ENCODE measurements at regions not wholly inside any gene's neighbourhood (a gene's known extent, or its start where the extent isn't known, plus 50 kb on each side); places are given as distances from the start of the nearest gene placed in this dataset.
"Not testable (repeated sequence)": the region's sequence is repeated elsewhere in the genome, so short reads cannot be mapped to it uniquely, and the experiment has no call there.

DNA sequence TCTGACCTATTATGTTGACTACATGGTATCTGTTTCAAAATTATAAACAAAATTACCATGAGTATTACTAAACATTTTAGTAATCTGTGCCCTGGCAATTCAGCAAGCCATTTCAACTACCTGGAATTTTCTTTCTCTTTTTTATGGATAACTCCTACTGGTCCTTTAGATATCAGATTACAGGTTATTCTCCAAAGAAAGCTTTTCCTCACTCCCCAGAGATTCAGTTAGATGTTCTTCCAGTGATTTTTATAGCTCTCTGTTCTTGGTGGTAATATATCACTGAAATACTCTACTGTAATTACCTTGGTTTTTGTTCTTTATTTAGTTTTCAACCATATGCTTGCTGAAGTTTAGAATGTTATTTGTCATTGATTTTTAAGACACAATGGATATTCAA, 930.2 kb upstream of the FOXG1 start:
- H3K4me1 ChIP-seq (ENCODE audit: control insufficient read depth in 2 of 2, insufficient read depth in 1 of 2, low read depth in 1 of 2, low read length in 2 of 2): peaks cover 0 to 10% of the 10 kb centered on the region in 2 donors
- no peaks in the 10 kb centered on the region for H3K9me3 ChIP-seq (replicated peaks in 1 of 2; ENCODE audit: control insufficient read depth in 2 of 2, insufficient read depth in 1 of 2, low read depth in 1 of 2, low read length in 2 of 2)
- H3K36me3 ChIP-seq (replicated peaks in 1 of 2; ENCODE audit: control insufficient read depth in 2 of 2, insufficient read depth in 2 of 2, low read length in 2 of 2): no peaks in the 10 kb centered on the region
- no peak overlapping the region for H4K8ac ChIP-seq (ENCODE audit: low read depth, low read length)
- no peak overlapping the region for H3K4ac ChIP-seq (ENCODE audit: low read length)
- H2BK12ac ChIP-seq (ENCODE audit: low read length): no peak overlapping the region
- no peak overlapping the region for H2AFZ ChIP-seq (ENCODE audit: low read length)
- no peak overlapping the region for H2BK5ac ChIP-seq (ENCODE audit: low read length)
- no peak overlapping the region for H3K18ac ChIP-seq (ENCODE audit: low read length)
- H2BK120ac ChIP-seq (ENCODE audit: low read depth, low read length): no peak overlapping the region
- no peak overlapping the region for H2AK5ac ChIP-seq (ENCODE audit: low read depth, low read length)
- no peak overlapping the region for H3K14ac ChIP-seq (ENCODE audit: low read length)
- no peak overlapping the region for H3K9ac ChIP-seq (ENCODE audit: low read depth, low read length, poor library complexity)
- no peak overlapping the region for H4K91ac ChIP-seq (ENCODE audit: low read depth, low read length, poor library complexity)
- no peak overlapping the region for H3K27ac ChIP-seq (replicated peaks; ENCODE audit: low read length)
- no peak overlapping the region for H2BK15ac ChIP-seq (ENCODE audit: low read length)
- H3K27me3 ChIP-seq (ENCODE audit: control insufficient read depth in 3 of 3, insufficient read depth in 3 of 3, low read depth in 1 of 3, low read length in 3 of 3): no peaks in the 10 kb centered on the region
- no peak overlapping the region for H3K4me3 ChIP-seq (ENCODE audit: low read length in 2 of 2)
- no peaks in the 10 kb centered on the region for H3K79me1 ChIP-seq (ENCODE audit: low read depth, low read length)
- no peak overlapping the region for H3K23ac ChIP-seq (ENCODE audit: low read depth, low read length, poor library complexity)
- no peak overlapping the region for H3K4me2 ChIP-seq (ENCODE audit: insufficient read depth, low read length, poor library complexity, severe bottlenecking)
- no peak for DNase-seq (ENCODE audit: low spot score)

DNA sequence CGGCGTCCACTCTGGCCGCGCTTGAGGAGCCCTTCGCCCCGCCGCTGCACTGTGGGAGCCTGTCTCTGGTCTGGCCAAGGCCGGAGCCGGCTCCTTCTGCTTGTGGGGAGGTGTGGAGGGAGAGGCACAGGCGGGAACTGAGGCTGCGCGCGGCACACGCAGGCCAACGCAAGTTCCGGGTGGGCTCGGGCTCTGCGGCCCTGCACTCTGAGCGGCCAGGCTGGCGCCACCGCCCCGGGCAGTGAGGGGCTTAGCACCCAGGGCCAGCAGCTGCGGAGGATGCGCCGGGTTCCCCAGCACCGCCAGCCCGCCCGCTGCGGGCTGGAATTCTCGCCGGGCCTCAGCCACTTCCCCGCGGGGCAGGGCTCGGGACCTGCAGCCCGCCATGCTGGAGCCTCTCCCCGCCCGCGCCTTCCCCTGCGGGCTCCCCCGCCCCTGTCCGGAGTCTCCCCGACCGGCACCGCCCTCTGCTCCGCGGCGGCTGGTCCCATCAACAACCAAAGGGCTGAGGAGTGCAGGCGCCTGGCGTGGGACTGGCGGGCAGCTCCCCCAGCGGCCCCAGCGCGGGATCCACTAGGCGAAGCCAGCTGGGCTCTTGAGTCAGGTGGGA, 921.2 kb upstream of the FOXG1 start:
- no peak for DNase-seq (ENCODE audit: low spot score)
- H3K23ac ChIP-seq (ENCODE audit: low read depth, low read length, poor library complexity): no peak overlapping the region
- no CpG with 5 or more reads among the region's 54 CpGs for WGBS, 2 donors (ENCODE audit: extremely low coverage in 2 of 2, insufficient read length in 2 of 2, insufficient replicate concordance in 1 of 2)

DNA sequence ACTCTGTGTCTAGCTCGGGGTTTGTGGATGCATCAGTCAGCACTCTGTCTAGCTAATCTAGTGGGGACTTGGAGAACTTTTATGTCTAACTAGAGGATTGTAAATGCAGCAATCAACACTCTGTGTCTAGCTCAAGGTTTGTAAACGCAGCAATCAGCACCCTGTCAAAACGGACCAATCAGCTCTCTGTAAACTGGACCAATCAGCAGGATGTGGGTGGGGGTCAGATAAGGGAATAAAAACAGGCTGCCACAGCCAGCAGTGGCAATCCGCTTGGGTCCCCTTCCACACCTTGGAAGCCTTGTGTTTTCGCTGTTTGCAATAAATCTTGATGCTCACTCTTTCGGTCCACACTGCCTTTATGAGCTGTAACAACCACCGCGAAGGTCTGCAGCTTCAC, 920.7 kb upstream of the FOXG1 start:
- Histone ChIP-seq H3K36me3 (replicated peaks in 1 of 2; ENCODE audit: control insufficient read depth in 2 of 2, insufficient read depth in 2 of 2, low read length in 2 of 2) (no peaks in the 10 kb centered on the region), H3K27me3 (ENCODE audit: control insufficient read depth in 3 of 3, insufficient read depth in 3 of 3, low read depth in 1 of 3, low read length in 3 of 3) (no peaks in the 10 kb centered on the region), H3K4ac (ENCODE audit: low read length) (no peak overlapping the region), H3K18ac (ENCODE audit: low read length) (no peak overlapping the region), H3K27ac (replicated peaks; ENCODE audit: low read length) (no peak overlapping the region), H3K9me3 (replicated peaks in 1 of 2; ENCODE audit: control insufficient read depth in 2 of 2, insufficient read depth in 1 of 2, low read depth in 1 of 2, low read length in 2 of 2) (no peaks in the 10 kb centered on the region), H3K79me1 (ENCODE audit: low read depth, low read length) (no peaks in the 10 kb centered on the region), H3K23ac (ENCODE audit: low read depth, low read length, poor library complexity) (no peak overlapping the region), H4K91ac (ENCODE audit: low read depth, low read length, poor library complexity) (no peak overlapping the region), H3K4me3 (ENCODE audit: low read length in 2 of 2) (no peak overlapping the region), H2BK120ac (ENCODE audit: low read depth, low read length) (no peak overlapping the region), H2BK15ac (ENCODE audit: low read length) (no peak overlapping the region), H2BK5ac (ENCODE audit: low read length) (no peak overlapping the region), H3K9ac (ENCODE audit: low read depth, low read length, poor library complexity) (no peak overlapping the region), H3K4me2 (ENCODE audit: insufficient read depth, low read length, poor library complexity, severe bottlenecking) (no peak overlapping the region), H4K8ac (ENCODE audit: low read depth, low read length) (no peak overlapping the region), H2AK5ac (ENCODE audit: low read depth, low read length) (no peak overlapping the region), H3K4me1 (ENCODE audit: control insufficient read depth in 2 of 2, insufficient read depth in 1 of 2, low read depth in 1 of 2, low read length in 2 of 2) (peaks cover 3 to 4% of the 10 kb centered on the region in 2 donors), H2BK12ac (ENCODE audit: low read length) (no peak overlapping the region), H3K14ac (ENCODE audit: low read length) (no peak overlapping the region), H2AFZ (ENCODE audit: low read length) (no peak overlapping the region)
- WGBS, 2 donors (ENCODE audit: extremely low coverage in 2 of 2, insufficient read length in 2 of 2, insufficient replicate concordance in 1 of 2): no CpG with 5 or more reads among the region's 8 CpGs
- DNase-seq (ENCODE audit: low spot score): no peak

More for the DNA sequence above, 921.2 kb upstream of the FOXG1 start:
- H3K9me3 ChIP-seq (replicated peaks in 1 of 2; ENCODE audit: control insufficient read depth in 2 of 2, insufficient read depth in 1 of 2, low read depth in 1 of 2, low read length in 2 of 2): no peaks in the 10 kb centered on the region
- H3K27me3 ChIP-seq (ENCODE audit: control insufficient read depth in 3 of 3, insufficient read depth in 3 of 3, low read depth in 1 of 3, low read length in 3 of 3): no peaks in the 10 kb centered on the region
- no peaks in the 10 kb centered on the region for H3K36me3 ChIP-seq (replicated peaks in 1 of 2; ENCODE audit: control insufficient read depth in 2 of 2, insufficient read depth in 2 of 2, low read length in 2 of 2)
- no peaks in the 10 kb centered on the region for H3K79me1 ChIP-seq (ENCODE audit: low read depth, low read length)
- no peak overlapping the region for H4K91ac ChIP-seq (ENCODE audit: low read depth, low read length, poor library complexity)
- no peak overlapping the region for H3K4me2 ChIP-seq (ENCODE audit: insufficient read depth, low read length, poor library complexity, severe bottlenecking)
- peak overlapping the region; percentile 17 for H4K8ac ChIP-seq (ENCODE audit: low read depth, low read length)
- H2BK15ac ChIP-seq (ENCODE audit: low read length): no peak overlapping the region
- H3K4me3 ChIP-seq (ENCODE audit: low read length in 2 of 2): no peak overlapping the region
- no peak overlapping the region for H3K27ac ChIP-seq (replicated peaks; ENCODE audit: low read length)
- no peak overlapping the region for H2BK120ac ChIP-seq (ENCODE audit: low read depth, low read length)
- H3K4ac ChIP-seq (ENCODE audit: low read length): no peak overlapping the region
- no peak overlapping the region for H2AFZ ChIP-seq (ENCODE audit: low read length)
- H3K14ac ChIP-seq (ENCODE audit: low read length): no peak overlapping the region
- H3K9ac ChIP-seq (ENCODE audit: low read depth, low read length, poor library complexity): no peak overlapping the region
- H3K18ac ChIP-seq (ENCODE audit: low read length): no peak overlapping the region
- no peak overlapping the region for H2BK5ac ChIP-seq (ENCODE audit: low read length)
- no peak overlapping the region for H2BK12ac ChIP-seq (ENCODE audit: low read length)
- peaks cover 3 to 4% of the 10 kb centered on the region in 2 donors for H3K4me1 ChIP-seq (ENCODE audit: control insufficient read depth in 2 of 2, insufficient read depth in 1 of 2, low read depth in 1 of 2, low read length in 2 of 2)
- no peak overlapping the region for H2AK5ac ChIP-seq (ENCODE audit: low read depth, low read length)

DNA sequence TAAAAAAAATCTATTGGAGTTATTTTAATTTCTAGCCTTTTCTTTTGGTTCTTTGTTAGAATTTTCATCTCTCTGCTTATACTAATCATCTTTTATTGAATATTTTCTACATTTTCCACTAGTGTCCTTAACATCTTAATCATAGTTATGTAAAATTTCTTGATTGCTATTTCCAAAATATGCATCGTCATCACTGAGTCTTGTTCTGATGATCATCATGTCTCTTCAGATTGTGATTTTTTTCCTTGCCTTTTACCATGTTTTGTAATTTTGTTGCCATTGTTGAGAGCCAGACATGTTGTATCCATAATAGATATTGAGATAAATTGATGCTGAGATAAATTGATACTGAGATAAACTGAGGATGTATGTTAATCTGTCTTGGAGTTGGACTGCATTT, 919.1 kb upstream of the FOXG1 start:
- not testable (repeated sequence) for H3K23ac ChIP-seq (ENCODE audit: low read depth, low read length, poor library complexity); H3K14ac ChIP-seq (ENCODE audit: low read length); H2BK5ac ChIP-seq (ENCODE audit: low read length); H3K9me3 ChIP-seq (replicated peaks in 1 of 2; ENCODE audit: control insufficient read depth in 2 of 2, insufficient read depth in 1 of 2, low read depth in 1 of 2, low read length in 2 of 2); DNase-seq (ENCODE audit: low spot score); H4K91ac ChIP-seq (ENCODE audit: low read depth, low read length, poor library complexity); H2BK12ac ChIP-seq (ENCODE audit: low read length); H3K4ac ChIP-seq (ENCODE audit: low read length); H3K4me2 ChIP-seq (ENCODE audit: insufficient read depth, low read length, poor library complexity, severe bottlenecking); H3K18ac ChIP-seq (ENCODE audit: low read length); H2AFZ ChIP-seq (ENCODE audit: low read length); H3K36me3 ChIP-seq (replicated peaks in 1 of 2; ENCODE audit: control insufficient read depth in 2 of 2, insufficient read depth in 2 of 2, low read length in 2 of 2); H2BK120ac ChIP-seq (ENCODE audit: low read depth, low read length); H3K27me3 ChIP-seq (ENCODE audit: control insufficient read depth in 3 of 3, insufficient read depth in 3 of 3, low read depth in 1 of 3, low read length in 3 of 3); H3K27ac ChIP-seq (replicated peaks; ENCODE audit: low read length); H4K8ac ChIP-seq (ENCODE audit: low read depth, low read length); H3K4me1 ChIP-seq (ENCODE audit: control insufficient read depth in 2 of 2, insufficient read depth in 1 of 2, low read depth in 1 of 2, low read length in 2 of 2); H3K79me1 ChIP-seq (ENCODE audit: low read depth, low read length); H3K9ac ChIP-seq (ENCODE audit: low read depth, low read length, poor library complexity); H3K4me3 ChIP-seq (ENCODE audit: low read length in 2 of 2); H2BK15ac ChIP-seq (ENCODE audit: low read length); H2AK5ac ChIP-seq (ENCODE audit: low read depth, low read length)
- WGBS, 2 donors (ENCODE audit: extremely low coverage in 2 of 2, insufficient read length in 2 of 2, insufficient replicate concordance in 1 of 2): no CpG with 5 or more reads among the region's 1 CpG

All from neuronal stem cell (in vitro differentiated cells).